GM12801 (cell line): ENCODE measurements at regions not wholly inside any gene's neighbourhood (a gene's known extent, or its start where the extent isn't known, plus 50 kb on each side); places are given as distances from the start of the nearest gene placed in this dataset.

ENCODE experiments used
- TF ChIP-seq, protein P1 (sequence below): IDR thresholded peaks from one replicate; pipeline ENCODE4 v1.5.1; 2011; ENCODE audit warnings: control low read depth; ENCODE audit not compliant: insufficient read length; ENCODE audit errors: extremely low read depth

DNA sequence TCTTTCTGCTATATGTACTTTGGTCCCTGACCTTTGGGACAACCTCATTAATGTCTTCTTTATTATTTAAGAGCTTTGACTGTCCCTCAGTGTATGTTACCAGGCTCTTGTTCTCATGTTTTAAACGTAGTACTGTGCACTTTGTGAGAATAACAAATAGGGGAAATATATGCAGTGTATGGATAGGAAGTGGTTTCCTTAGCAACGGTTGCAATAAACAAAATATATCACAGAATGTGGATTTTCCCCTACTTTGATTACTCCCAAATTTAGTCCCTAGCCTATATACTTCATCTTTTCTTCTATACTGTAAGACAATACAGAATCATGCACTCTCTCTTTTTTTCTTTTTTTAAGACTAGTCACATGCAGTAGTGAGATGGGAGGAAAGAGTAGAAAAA is 123.8 kb upstream of the AKIRIN2 start:
- TF ChIP-seq, protein P1, sequence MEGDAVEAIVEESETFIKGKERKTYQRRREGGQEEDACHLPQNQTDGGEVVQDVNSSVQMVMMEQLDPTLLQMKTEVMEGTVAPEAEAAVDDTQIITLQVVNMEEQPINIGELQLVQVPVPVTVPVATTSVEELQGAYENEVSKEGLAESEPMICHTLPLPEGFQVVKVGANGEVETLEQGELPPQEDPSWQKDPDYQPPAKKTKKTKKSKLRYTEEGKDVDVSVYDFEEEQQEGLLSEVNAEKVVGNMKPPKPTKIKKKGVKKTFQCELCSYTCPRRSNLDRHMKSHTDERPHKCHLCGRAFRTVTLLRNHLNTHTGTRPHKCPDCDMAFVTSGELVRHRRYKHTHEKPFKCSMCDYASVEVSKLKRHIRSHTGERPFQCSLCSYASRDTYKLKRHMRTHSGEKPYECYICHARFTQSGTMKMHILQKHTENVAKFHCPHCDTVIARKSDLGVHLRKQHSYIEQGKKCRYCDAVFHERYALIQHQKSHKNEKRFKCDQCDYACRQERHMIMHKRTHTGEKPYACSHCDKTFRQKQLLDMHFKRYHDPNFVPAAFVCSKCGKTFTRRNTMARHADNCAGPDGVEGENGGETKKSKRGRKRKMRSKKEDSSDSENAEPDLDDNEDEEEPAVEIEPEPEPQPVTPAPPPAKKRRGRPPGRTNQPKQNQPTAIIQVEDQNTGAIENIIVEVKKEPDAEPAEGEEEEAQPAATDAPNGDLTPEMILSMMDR = no peak

DNA sequence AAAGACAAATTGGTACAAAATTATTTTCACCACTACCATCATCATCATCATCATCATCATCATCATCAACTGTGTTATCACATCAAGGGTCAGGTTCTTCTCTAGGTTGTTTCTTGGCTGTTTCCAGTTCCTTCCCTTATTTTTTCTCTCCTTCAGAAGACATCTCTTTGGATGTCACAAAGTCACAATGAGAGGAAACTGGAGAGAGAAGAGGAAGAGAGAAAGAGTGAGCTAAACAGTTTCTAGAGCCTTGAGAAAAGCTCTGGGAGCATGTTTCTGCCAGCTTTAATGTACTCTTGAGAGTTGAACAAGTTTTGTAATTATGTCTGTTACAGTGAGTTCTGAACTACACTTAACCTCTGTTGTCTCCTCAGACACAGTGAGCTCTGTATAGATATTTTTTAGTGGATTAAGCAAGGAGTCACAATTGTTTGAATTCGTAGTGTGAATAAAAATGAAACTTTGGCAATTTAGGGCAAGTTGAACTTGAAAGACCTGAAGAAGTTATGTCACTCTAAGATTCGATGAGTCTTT is 123.0 kb upstream of the AKIRIN2 start:
- TF ChIP-seq, protein P1 = no peak

DNA sequence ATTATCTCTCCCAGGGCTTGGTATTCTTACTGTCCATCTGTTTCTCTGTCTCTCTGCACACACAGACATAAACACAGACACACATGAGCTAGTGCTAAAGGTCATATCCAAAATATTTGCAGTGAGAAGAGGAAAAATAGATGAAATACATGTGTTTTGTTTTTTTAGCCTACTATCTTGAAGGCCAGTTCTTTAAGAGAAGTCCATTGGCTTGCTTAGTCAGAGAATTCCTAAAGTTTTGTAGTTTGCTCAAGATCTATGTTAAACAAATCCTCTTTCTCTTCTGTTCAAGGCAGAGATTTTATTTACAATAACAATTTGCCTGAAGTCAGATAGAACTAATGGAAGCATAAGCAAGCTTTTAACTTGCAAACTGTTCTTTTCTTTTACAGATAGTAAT is 120.0 kb upstream of the AKIRIN2 start:
- TF ChIP-seq, protein P1 = no peak

DNA sequence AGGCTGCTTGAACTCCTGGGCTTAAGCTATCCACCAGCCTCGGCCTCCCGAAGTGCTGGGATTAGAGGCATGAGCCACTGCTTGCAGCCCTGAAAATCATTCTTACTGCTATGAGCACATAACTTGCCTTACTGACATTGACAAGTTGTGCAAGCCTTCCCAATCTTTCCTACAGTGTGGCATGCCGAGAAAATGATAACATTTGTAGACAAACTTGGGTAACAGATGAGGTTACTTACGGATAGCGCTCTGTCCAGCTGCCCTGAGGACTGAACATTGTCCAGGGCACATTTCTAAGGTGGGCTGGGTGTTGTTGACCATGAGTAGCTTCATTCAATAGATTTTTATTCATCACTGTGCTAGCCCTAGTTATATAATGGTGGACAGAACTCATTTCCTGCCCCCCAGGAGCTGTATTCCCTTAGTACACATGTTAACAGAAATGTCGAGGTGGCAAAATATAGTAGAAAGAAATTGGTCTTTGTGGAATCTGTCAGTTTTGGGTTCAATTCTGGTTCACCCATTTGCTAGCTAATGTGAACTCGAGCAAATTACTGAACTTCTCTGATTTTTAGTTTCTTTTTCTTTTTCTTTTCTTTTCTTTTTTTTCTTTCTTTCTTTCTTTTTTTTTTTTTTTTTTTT is 118.4 kb upstream of the AKIRIN2 start:
- TF ChIP-seq, protein P1 = no peak

DNA sequence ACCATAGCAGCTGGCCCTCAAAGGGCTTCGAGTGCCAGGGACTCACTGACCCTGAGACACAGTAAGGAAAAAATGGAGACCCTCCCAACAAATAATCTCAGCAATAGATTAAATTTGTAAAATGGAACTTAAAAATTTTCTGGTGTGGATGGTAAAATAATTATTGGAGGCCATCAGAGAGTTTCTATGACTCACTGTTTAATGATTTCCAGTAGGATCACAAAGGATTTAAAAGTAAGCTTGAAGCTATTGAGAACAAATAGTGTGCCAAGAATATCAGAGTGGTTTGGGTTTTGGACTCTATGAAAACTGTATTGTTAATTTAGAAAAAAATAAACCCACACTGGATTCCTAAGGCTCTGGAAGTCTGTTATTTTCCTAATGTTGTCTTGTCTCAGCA is 115.2 kb upstream of the AKIRIN2 start:
- TF ChIP-seq, protein P1 = no peak

DNA sequence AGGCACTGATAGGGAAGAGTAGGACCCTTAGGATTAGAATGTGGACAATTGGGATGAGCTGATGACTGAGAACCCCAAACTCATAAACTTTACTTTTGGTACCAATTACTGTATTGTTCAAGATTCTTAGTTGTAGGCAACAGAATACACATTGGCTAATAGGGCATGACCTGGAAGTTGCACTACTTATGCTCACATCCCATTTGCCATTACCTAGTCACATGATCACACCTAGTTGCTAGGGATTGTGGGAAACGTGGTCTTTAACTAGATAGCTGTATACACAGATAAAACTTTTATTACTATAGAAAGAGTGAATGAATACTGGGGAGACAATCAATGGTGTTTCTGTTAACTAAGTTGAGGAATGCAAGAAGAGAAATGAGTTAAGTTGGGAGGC is 113.4 kb upstream of the AKIRIN2 start:
- TF ChIP-seq, protein P1 = no peak

DNA sequence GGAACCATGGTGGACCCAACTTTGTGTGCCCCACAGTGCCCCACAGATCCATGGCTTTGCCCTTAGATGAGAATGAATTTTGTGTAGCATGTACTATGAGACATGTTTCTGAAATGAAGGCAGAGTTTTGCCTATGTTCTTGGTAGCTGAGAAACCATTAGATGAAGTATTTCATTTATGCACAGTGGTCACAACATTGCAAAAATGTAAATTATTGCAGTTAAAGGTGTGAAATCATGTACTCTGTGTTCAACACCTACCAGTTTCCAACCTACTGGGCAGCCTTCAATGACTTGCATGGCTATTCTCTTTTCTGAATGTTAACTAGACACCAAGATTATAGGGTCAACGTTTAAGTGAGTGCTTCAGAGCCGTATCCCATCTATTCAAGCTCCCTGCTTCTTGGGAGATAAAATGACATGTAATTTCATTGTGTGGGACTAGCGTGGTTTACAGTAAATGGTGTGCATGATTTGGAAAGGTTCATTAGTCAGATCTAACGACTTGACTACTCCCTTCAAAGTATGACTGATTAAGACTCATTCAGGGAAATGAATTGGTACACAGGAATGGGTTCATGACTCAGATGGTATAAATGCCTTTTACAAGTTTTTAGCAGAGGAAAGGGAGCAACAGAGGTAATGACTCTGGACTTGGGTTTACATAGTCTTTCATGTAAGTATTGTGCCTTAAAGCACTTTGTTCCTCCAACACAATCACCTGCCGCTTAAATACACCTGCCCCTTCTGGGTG is 106.1 kb upstream of the AKIRIN2 start:
- TF ChIP-seq, protein P1 = no peak
